ENCODE measurements at regions not wholly inside any gene's neighbourhood (a gene's known extent, or its start where the extent isn't known, plus 50 kb on each side); places are given as distances from the start of the nearest gene placed in this dataset.

- TF ChIP-seq CTCF (IDR thresholded peaks at IDR 0.05 in 2 of 3, conservative IDR thresholded peaks at IDR 0.05 in 1 of 3; ENCODE audit: borderline replicate concordance in 1 of 3, insufficient read depth in 1 of 3, low read depth in 2 of 3, low read length in 2 of 3) (no peak), SRF (IDR thresholded peaks at IDR 0.05; ENCODE audit: low read depth) (no peak), ZNF274 (IDR thresholded peaks at IDR 0.05; ENCODE audit: low read depth, low read length) (no peak)
Measured at GRCh38 chr2:180646756-180647155, 333.6 kb upstream of the UBE2E3 start (continued).

GRCh38 chr2:180644709-180645108 lies 335.7 kb upstream of the UBE2E3 start:
- no peak overlapping the region for H3K4me3 ChIP-seq (replicated peaks in 1 of 2; ENCODE audit: low read depth in 1 of 2, low read length in 2 of 2)
- H3K9me2 ChIP-seq (ENCODE audit: insufficient read depth), result no peaks in the 10 kb centered on the region
- ATAC-seq, result no peak
- no peaks in the 10 kb centered on the region for H3K36me3 ChIP-seq (ENCODE audit: control insufficient read depth in 1 of 2, insufficient read depth in 2 of 2, low read length in 2 of 2)
- H3K9ac ChIP-seq (ENCODE audit: low read length), result no peak overlapping the region
- no peaks in the 10 kb centered on the region for H3K27me3 ChIP-seq (ENCODE audit: insufficient read depth, low read length)
- no peaks in the 10 kb centered on the region; a peak in 1 of 4 replicates for H3K4me1 ChIP-seq (ENCODE audit: control insufficient read depth in 1 of 2, insufficient read depth in 2 of 2, low read length in 2 of 2)
- H3K9me3 ChIP-seq (ENCODE audit: control insufficient read depth in 1 of 2, insufficient read depth in 1 of 2, low read depth in 1 of 2, low read length in 2 of 2), result no peaks in the 10 kb centered on the region
- no peak for DNase-seq (ENCODE audit: low read depth, low spot score)
- no peak overlapping the region for H3K27ac ChIP-seq (ENCODE audit: low read depth, low read length)
- ChIA-PET RAD21 (ENCODE audit: low non-redundant PET in 1 of 2, low total read pairs in 2 of 2, uncharacterized antibody in 2 of 2, unreplicated experiment in 2 of 2) (no interaction called here), CTCF (no interaction called here), POLR2A (no interaction called here)
- no peaks in the 10 kb centered on the region for H4K20me1 ChIP-seq (ENCODE audit: insufficient read depth)
- TF ChIP-seq EZH2phosphoT487 (IDR thresholded peaks at IDR 0.05; ENCODE audit: borderline replicate concordance) (no peak), ZBTB33 (IDR thresholded peaks at IDR 0.05; ENCODE audit: extremely low read depth, insufficient replicate concordance, low read length) (no peak), TCF7L2 (IDR thresholded peaks at IDR 0.05; ENCODE audit: borderline replicate concordance, extremely low read depth, insufficient read depth, insufficient read length) (no peak), YY1 (IDR thresholded peaks at IDR 0.05; ENCODE audit: extremely low read depth, insufficient replicate concordance, low read depth, low read length) (no peak), JUND (IDR thresholded peaks at IDR 0.05) (no peak), EZH2 (IDR thresholded peaks at IDR 0.05) (no peak)
- no peak overlapping the region; the same call in 1 of the 2 replicates for H3K4me2 ChIP-seq (ENCODE audit: low read length)
- intact Hi-C loops (cut with micrococcal nuclease), result no loop called here
- no peaks in the 10 kb centered on the region for H3K79me2 ChIP-seq (ENCODE audit: insufficient read depth, low read length)
- no TSS peak for BruUV-seq (replicated peaks)
- H2AFZ ChIP-seq (ENCODE audit: low read depth, low read length, poor library complexity, severe bottlenecking), result no peak overlapping the region
